Choroid plexus epithelial cell (primary cell): ENCODE measurements at regions not wholly inside any gene's neighbourhood (a gene's known extent, or its start where the extent isn't known, plus 50 kb on each side); places are given as distances from the start of the nearest gene placed in this dataset.

Experiments
- DNase-seq: peaks from one replicate; pipeline ENCODE4 v3.0.0-alpha.2; 2010; ENCODE audit warnings: low read depth
- H3K4me3 ChIP-seq: 2 replicates; pipeline ENCODE4 v1.5.1; 2011; ENCODE audit warnings: low read depth, mild to moderate bottlenecking, control low read depth, low read length, moderate library complexity
- TF ChIP-seq, protein P1 (sequence below): conservative IDR thresholded peaks from 2 replicates; pipeline ENCODE4 v1.5.1; 2011; ENCODE audit warnings: low read depth, mild to moderate bottlenecking, control low read depth, inconsistent platforms, low read length, moderate library complexity

DNA sequence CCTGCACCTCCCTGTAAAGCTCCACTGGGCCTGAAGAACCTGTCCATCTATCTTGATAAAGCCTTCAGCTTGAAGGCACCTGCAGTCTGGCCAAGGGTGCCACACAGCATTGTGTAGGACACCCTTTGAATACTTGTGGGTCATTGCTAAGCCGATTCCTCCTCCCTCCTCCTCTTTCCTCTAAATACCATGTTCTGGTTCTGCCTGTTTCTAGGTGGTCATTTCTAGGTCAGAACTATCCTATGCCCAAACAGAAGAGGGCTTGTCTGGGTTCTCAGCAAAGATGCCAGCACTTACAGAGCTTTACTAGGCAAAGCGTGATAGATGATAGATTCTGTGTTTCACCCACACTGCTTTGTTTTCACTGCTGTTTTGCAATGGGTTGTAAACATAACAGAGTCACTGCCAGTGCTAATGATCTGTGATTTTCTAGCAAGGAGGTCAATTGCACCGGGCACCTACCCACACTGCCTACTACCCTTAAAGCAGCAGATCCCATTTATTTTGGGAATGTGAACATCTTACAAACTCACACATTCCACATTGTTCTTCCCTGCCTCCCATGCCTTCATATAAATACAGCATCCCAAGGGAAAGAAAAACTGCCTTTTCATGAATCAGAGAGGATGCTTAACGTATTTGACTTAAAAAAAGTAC, 279.1 kb upstream of the PITRM1 start:
- DNase-seq, result no peak
- TF ChIP-seq, protein P1, sequence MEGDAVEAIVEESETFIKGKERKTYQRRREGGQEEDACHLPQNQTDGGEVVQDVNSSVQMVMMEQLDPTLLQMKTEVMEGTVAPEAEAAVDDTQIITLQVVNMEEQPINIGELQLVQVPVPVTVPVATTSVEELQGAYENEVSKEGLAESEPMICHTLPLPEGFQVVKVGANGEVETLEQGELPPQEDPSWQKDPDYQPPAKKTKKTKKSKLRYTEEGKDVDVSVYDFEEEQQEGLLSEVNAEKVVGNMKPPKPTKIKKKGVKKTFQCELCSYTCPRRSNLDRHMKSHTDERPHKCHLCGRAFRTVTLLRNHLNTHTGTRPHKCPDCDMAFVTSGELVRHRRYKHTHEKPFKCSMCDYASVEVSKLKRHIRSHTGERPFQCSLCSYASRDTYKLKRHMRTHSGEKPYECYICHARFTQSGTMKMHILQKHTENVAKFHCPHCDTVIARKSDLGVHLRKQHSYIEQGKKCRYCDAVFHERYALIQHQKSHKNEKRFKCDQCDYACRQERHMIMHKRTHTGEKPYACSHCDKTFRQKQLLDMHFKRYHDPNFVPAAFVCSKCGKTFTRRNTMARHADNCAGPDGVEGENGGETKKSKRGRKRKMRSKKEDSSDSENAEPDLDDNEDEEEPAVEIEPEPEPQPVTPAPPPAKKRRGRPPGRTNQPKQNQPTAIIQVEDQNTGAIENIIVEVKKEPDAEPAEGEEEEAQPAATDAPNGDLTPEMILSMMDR, result no peak
- H3K4me3 ChIP-seq, result no peak overlapping the region

DNA sequence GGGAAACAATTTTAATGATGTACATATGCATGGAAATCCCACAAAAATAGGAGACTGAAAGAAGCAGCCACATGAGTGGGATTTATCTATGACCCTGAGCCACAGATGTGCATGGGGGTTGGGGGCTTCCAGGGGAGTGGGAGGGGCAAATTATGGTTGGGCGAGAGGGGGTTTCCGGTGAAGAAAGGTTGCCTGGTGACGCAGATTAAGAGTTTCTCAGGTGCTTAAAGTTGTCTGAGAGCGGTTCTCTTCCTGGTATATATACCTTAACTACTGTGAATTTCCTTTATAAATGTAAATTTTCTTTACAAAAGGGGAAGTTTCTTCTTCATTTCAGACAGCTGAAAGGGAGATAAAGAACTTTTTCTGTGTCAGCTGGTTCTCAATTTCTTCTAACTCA, 273.6 kb upstream of the PITRM1 start:
- TF ChIP-seq, protein P1, result no peak
- H3K4me3 ChIP-seq, result no peak overlapping the region
- DNase-seq, result no peak

GRCh38 chr10:3445648-3446047, 273.1 kb upstream of the PITRM1 start:
- no peak for DNase-seq
- TF ChIP-seq, protein P1, result no peak
- no peak overlapping the region for H3K4me3 ChIP-seq

GRCh38 chr10:3442451-3442990, 269.9 kb upstream of the PITRM1 start:
- H3K4me3 ChIP-seq, result no peak overlapping the region
- TF ChIP-seq, protein P1, result no peak
- DNase-seq, result peak; percentile 77

- TF ChIP-seq, protein P1, result no peak
- no peak overlapping the region for H3K4me3 ChIP-seq
- DNase-seq, result no peak
Observed at GRCh38 chr10:3439183-3439582, 266.6 kb upstream of the PITRM1 start.

- no peak overlapping the region for H3K4me3 ChIP-seq
- DNase-seq, result no peak
- TF ChIP-seq, protein P1, result no peak
Observed at GRCh38 chr10:3438606-3439005, 266.0 kb upstream of the PITRM1 start.

DNA sequence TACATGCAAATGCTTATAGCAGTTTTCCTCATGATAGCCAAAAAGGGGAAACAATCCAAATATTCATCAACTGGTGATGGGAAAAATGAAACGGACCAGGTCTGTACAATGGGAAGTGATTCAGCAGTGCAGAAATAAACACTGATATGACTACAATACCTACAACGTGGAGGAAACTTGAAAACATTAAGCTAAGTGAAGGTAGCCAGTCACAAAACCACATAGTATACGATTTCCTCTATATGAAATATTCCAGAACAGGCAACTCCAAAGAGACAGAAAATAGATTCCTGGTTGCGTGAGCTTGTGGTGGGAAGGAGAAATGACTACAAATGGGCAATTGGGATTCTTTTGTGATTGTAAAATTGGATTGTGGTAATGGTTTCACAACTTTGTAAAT, 263.1 kb upstream of the PITRM1 start:
- no peak for DNase-seq
- TF ChIP-seq, protein P1, result no peak
- H3K4me3 ChIP-seq, result no peak overlapping the region
